ENCODE measurements at regions not wholly inside any gene's neighbourhood (a gene's known extent, or its start where the extent isn't known, plus 50 kb on each side); places are given as distances from the start of the nearest gene placed in this dataset.

GRCh38 chr12:78612190-78612589 is 252.4 kb upstream of the SYT1 start:
- no peak for TF ChIP-seq POLR2A (IDR thresholded peaks at IDR 0.05)
- TF ChIP-seq CTCF (IDR thresholded peaks at IDR 0.05) = no peak
